Suprapubic skin (tissue), 4 donors: ENCODE measurements at regions not wholly inside any gene's neighbourhood (a gene's known extent, or its start where the extent isn't known, plus 50 kb on each side); places are given as distances from the start of the nearest gene placed in this dataset.

ENCODE experiments used
- DNase-seq, 2 donors: peaks; one replicate each; pipeline ENCODE4 v3.0.0-alpha.2; 2019; ENCODE audit warnings: low spot score in 2 of 2
- H3K27ac ChIP-seq: fragments of 200-600 bp; sonication (generic); one replicate; pipeline ENCODE4 v1.5.1; 2019
- H3K27me3 ChIP-seq: fragments of 200-600 bp; sonication (generic); one replicate; pipeline ENCODE4 v1.5.1; 2019
- H3K36me3 ChIP-seq: fragments of 200-600 bp; sonication (generic); one replicate; pipeline ENCODE4 v1.5.1; 2019
- H3K4me1 ChIP-seq: fragments of 200-600 bp; sonication (generic); one replicate; pipeline ENCODE4 v1.5.1; 2019
- H3K4me3 ChIP-seq: fragments of 200-600 bp; sonication (generic); one replicate; pipeline ENCODE4 v1.5.1; 2019; ENCODE audit warnings: mild to moderate bottlenecking
- H3K9me3 ChIP-seq: fragments of 200-600 bp; sonication (generic); one replicate; pipeline ENCODE4 v1.5.1; 2019
- CTCF ChIP-seq, 2 donors: fragments of 200-600 bp in 1 of 2; fragments of 450-650 bp in 1 of 2; sonication (generic) in 1 of 2; IDR thresholded peaks; one replicate each; pipeline ENCODE4 v1.5.1; 2016 to 2019; ENCODE audit warnings: antibody characterized with exemption in 2 of 2, mild to moderate bottlenecking in 1 of 2, moderate library complexity in 1 of 2
- EP300 ChIP-seq: sonication (generic); formaldehyde crosslinking; IDR thresholded peaks from one replicate; pipeline ENCODE4 v1.6.1; 2017; ENCODE audit warnings: antibody characterized with exemption
- POLR2A ChIP-seq, 2 donors: fragments of 450-650 bp; IDR thresholded peaks; one replicate each; pipeline ENCODE4 v1.6.1; 2017; ENCODE audit warnings: antibody characterized with exemption in 2 of 2, mild to moderate bottlenecking in 2 of 2, moderate library complexity in 2 of 2
- POLR2AphosphoS5 ChIP-seq, 3 donors: sonication (generic); formaldehyde crosslinking; IDR thresholded peaks; one replicate each; pipeline ENCODE4 v1.6.1; 2017; ENCODE audit warnings: antibody characterized with exemption in 3 of 3
- WGBS: methylation state at CpG from one replicate; pipeline ENCODE4 v1.1.5; 2018; 5-methylcytosine and 5-hydroxymethylcytosine counted together

GRCh38 chr15:31470756-31471155 lies 144.1 kb downstream of the KLF13 start:
- H3K4me3 ChIP-seq = no peak overlapping the region
- no peaks in the 10 kb centered on the region for H3K9me3 ChIP-seq
- no peak overlapping the region for H3K27ac ChIP-seq
- no peak for TF ChIP-seq CTCF (IDR thresholded peaks at IDR 0.05)
- no peak for TF ChIP-seq POLR2AphosphoS5 (IDR thresholded peaks at IDR 0.05)
- no peak for TF ChIP-seq EP300
- peaks cover 34% of the 10 kb centered on the region for H3K4me1 ChIP-seq
- DNase-seq = peak in 1 of 2 donors; percentile 14
- H3K27me3 ChIP-seq = no peaks in the 10 kb centered on the region
- 75% methylated on average over 2 of the region's 2 CpGs for WGBS
- no peaks in the 10 kb centered on the region for H3K36me3 ChIP-seq

- TF ChIP-seq CTCF (IDR thresholded peaks at IDR 0.05) (no peak), POLR2AphosphoS5 (IDR thresholded peaks at IDR 0.05) (no peak)
- H3K4me1 ChIP-seq = peaks cover 23% of the 10 kb centered on the region
- H3K27me3 ChIP-seq = no peaks in the 10 kb centered on the region
- peak; percentile 16 to 43 for DNase-seq
- no peaks in the 10 kb centered on the region for H3K36me3 ChIP-seq
- no peak overlapping the region for H3K27ac ChIP-seq
- H3K9me3 ChIP-seq = no peaks in the 10 kb centered on the region
- WGBS = 61% methylated on average over 7 of the region's 7 CpGs
- no peak overlapping the region for H3K4me3 ChIP-seq
These were observed 145.2 kb downstream of the KLF13 start for GRCh38 chr15:31471731-31472430.

- WGBS = 19% methylated on average over 8 of the region's 8 CpGs
- Histone ChIP-seq H3K36me3 (no peaks in the 10 kb centered on the region), H3K27ac (no peak overlapping the region), H3K27me3 (no peaks in the 10 kb centered on the region), H3K9me3 (no peaks in the 10 kb centered on the region), H3K4me1 (peaks cover 16% of the 10 kb centered on the region), H3K4me3 (no peak overlapping the region)
- TF ChIP-seq POLR2AphosphoS5 (IDR thresholded peaks at IDR 0.05) (no peak), POLR2A (IDR thresholded peaks at IDR 0.05) (no peak), EP300 (no peak), CTCF (IDR thresholded peaks at IDR 0.05) (no peak)
- DNase-seq = peak in 1 of 2 donors; percentile 72
These were observed 146.2 kb downstream of the KLF13 start for GRCh38 chr15:31472636-31473384.

GRCh38 chr15:31473385-31474058 lies 146.9 kb downstream of the KLF13 start:
- no peaks in the 10 kb centered on the region for H3K9me3 ChIP-seq
- no peak overlapping the region for H3K27ac ChIP-seq
- peaks cover 16% of the 10 kb centered on the region for H3K4me1 ChIP-seq
- no peak overlapping the region for H3K4me3 ChIP-seq
- 66% methylated on average over 6 of the region's 6 CpGs for WGBS
- no peaks in the 10 kb centered on the region for H3K27me3 ChIP-seq
- H3K36me3 ChIP-seq = no peaks in the 10 kb centered on the region
- peak; percentile 35 to 41 for DNase-seq
- TF ChIP-seq POLR2A (IDR thresholded peaks at IDR 0.05) (no peak), CTCF (IDR thresholded peaks at IDR 0.05) (no peak), POLR2AphosphoS5 (IDR thresholded peaks at IDR 0.05) (no peak), EP300 (no peak)
